ENCODE measurements at regions not wholly inside any gene's neighbourhood (a gene's known extent, or its start where the extent isn't known, plus 50 kb on each side); places are given as distances from the start of the nearest gene placed in this dataset.

DNA sequence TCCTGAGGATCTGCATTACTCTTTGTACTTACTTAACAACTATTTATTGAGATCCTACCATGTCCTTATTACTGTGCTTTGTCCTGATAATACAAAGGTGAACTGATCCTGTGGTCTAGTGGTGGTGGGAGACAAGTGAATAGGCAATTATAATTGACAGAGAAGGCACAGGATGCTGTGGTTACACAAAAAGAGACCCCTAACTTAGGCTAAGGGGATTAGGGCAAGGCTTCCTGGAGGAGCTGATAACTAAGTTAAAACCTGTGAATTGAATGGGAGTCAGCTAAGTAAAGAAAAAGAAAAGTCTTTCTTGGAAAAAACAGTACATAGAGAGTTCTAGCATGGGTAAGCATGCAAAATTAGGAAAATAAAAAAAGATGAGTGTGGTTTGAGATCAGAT lies 164.4 kb downstream of the LARP7 start:
- intact Hi-C loops (cut with micrococcal nuclease), result no loop called here
- Mint-ChIP-seq H3K9me3 (peaks cover 0 to 6% (median 2%) of the 10 kb centered on the region in 7 donors), H3K27me3 (ENCODE audit: low read depth in 3 of 3) (peaks cover 0 to 6% (median 5%) of the 10 kb centered on the region in 3 donors), H3K4me1 (no peaks in the 10 kb centered on the region), H3K36me3 (no peaks in the 10 kb centered on the region), H3K4me3 (no peak overlapping the region), H3K27ac (no peak overlapping the region)
- Histone ChIP-seq H3K9ac (ENCODE audit: insufficient read depth, low read length, poor library complexity, severe bottlenecking) (no peak overlapping the region), H3K27me3 (ENCODE audit: control insufficient read depth in 2 of 2, insufficient read depth in 2 of 2, low read length in 2 of 2) (no peaks in the 10 kb centered on the region), H3K27ac (ENCODE audit: low read depth in 1 of 2, low read length in 2 of 2) (no peak overlapping the region), H3K4me1 (ENCODE audit: control insufficient read depth in 1 of 2, insufficient read depth in 2 of 2, low read length in 2 of 2) (no peaks in the 10 kb centered on the region), H2AFZ (ENCODE audit: insufficient read depth, low read depth, low read length, poor library complexity, severe bottlenecking) (no peak overlapping the region), H3K4me3 (replicated peaks in 1 of 3; ENCODE audit: low read depth in 2 of 3, low read length in 3 of 3) (no peak overlapping the region), H3K36me3 (replicated peaks in 1 of 2; ENCODE audit: control insufficient read depth in 1 of 2, insufficient read depth in 2 of 2, low read length in 2 of 2) (no peaks in the 10 kb centered on the region), H3K9me3 (replicated peaks in 1 of 2; ENCODE audit: control insufficient read depth in 1 of 2, insufficient read depth in 1 of 2, low read length in 2 of 2) (no peaks in the 10 kb centered on the region), H4K20me1 (ENCODE audit: insufficient read depth, low read length) (no peaks in the 10 kb centered on the region), H3K79me2 (ENCODE audit: insufficient read depth, low read length) (no peaks in the 10 kb centered on the region), H3K4me2 (replicated peaks; ENCODE audit: extremely low read depth, low read length, poor library complexity, severe bottlenecking) (no peak overlapping the region)
- no peak for DNase-seq
- TF ChIP-seq, protein P1, sequence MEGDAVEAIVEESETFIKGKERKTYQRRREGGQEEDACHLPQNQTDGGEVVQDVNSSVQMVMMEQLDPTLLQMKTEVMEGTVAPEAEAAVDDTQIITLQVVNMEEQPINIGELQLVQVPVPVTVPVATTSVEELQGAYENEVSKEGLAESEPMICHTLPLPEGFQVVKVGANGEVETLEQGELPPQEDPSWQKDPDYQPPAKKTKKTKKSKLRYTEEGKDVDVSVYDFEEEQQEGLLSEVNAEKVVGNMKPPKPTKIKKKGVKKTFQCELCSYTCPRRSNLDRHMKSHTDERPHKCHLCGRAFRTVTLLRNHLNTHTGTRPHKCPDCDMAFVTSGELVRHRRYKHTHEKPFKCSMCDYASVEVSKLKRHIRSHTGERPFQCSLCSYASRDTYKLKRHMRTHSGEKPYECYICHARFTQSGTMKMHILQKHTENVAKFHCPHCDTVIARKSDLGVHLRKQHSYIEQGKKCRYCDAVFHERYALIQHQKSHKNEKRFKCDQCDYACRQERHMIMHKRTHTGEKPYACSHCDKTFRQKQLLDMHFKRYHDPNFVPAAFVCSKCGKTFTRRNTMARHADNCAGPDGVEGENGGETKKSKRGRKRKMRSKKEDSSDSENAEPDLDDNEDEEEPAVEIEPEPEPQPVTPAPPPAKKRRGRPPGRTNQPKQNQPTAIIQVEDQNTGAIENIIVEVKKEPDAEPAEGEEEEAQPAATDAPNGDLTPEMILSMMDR (IDR thresholded peaks at IDR 0.05), result no peak

DNA sequence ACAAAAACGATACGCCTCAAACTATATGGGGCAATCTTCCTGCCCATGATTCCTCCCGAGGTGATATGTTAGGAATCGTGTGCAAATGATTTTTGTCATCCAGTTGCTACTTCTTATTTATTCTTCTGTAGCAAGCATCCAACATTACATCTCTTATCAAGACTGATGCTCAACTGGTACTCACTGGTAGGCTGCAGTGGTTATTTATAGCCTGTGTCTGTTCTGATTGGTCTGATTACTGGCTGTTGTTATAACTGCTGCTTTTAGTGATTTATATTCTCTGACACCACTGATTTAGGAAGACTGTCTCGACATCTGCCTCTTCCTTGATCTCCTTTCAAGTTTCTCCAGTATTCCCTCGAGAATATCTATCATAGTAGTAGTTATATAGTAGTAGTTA lies 165.8 kb downstream of the LARP7 start:
- no peak overlapping the region for H3K27ac ChIP-seq (ENCODE audit: low read depth in 1 of 2, low read length in 2 of 2)

More for the DNA sequence above, 165.8 kb downstream of the LARP7 start:
- no peak overlapping the region for H3K4me2 ChIP-seq (replicated peaks; ENCODE audit: extremely low read depth, low read length, poor library complexity, severe bottlenecking)
- no CpG with 5 or more reads among the region's 6 CpGs for WGBS (ENCODE audit: insufficient coverage)
- DNase-seq, result no peak
- Mint-ChIP-seq H3K36me3 (no peaks in the 10 kb centered on the region), H3K27me3 (ENCODE audit: low read depth in 3 of 3) (peaks cover 2 to 6% (median 5%) of the 10 kb centered on the region in 3 donors), H3K9me3 (peaks cover 0 to 6% (median 2%) of the 10 kb centered on the region in 7 donors), H3K4me3 (no peak overlapping the region), H3K27ac (no peak overlapping the region), H3K4me1 (no peaks in the 10 kb centered on the region)
- TF ChIP-seq, protein P1 (IDR thresholded peaks at IDR 0.05), result no peak
- no peak overlapping the region for H2AFZ ChIP-seq (ENCODE audit: insufficient read depth, low read depth, low read length, poor library complexity, severe bottlenecking)
- no peaks in the 10 kb centered on the region for H3K4me1 ChIP-seq (ENCODE audit: control insufficient read depth in 1 of 2, insufficient read depth in 2 of 2, low read length in 2 of 2)
- intact Hi-C loops (cut with micrococcal nuclease), result no loop called here
- H3K9me3 ChIP-seq (replicated peaks in 1 of 2; ENCODE audit: control insufficient read depth in 1 of 2, insufficient read depth in 1 of 2, low read length in 2 of 2), result no peaks in the 10 kb centered on the region
- H3K79me2 ChIP-seq (ENCODE audit: insufficient read depth, low read length), result no peaks in the 10 kb centered on the region
- H3K36me3 ChIP-seq (replicated peaks in 1 of 2; ENCODE audit: control insufficient read depth in 1 of 2, insufficient read depth in 2 of 2, low read length in 2 of 2), result no peaks in the 10 kb centered on the region
- H3K4me3 ChIP-seq (replicated peaks in 1 of 3; ENCODE audit: low read depth in 2 of 3, low read length in 3 of 3), result no peak overlapping the region
- no peaks in the 10 kb centered on the region for H3K27me3 ChIP-seq (ENCODE audit: control insufficient read depth in 2 of 2, insufficient read depth in 2 of 2, low read length in 2 of 2)
- H3K9ac ChIP-seq (ENCODE audit: insufficient read depth, low read length, poor library complexity, severe bottlenecking), result no peak overlapping the region
- no peaks in the 10 kb centered on the region for H4K20me1 ChIP-seq (ENCODE audit: insufficient read depth, low read length)

Data from CD14-positive monocyte (primary cell).